ENCODE measurements at regions not wholly inside any gene's neighbourhood (a gene's known extent, or its start where the extent isn't known, plus 50 kb on each side); places are given as distances from the start of the nearest gene placed in this dataset.

DNA sequence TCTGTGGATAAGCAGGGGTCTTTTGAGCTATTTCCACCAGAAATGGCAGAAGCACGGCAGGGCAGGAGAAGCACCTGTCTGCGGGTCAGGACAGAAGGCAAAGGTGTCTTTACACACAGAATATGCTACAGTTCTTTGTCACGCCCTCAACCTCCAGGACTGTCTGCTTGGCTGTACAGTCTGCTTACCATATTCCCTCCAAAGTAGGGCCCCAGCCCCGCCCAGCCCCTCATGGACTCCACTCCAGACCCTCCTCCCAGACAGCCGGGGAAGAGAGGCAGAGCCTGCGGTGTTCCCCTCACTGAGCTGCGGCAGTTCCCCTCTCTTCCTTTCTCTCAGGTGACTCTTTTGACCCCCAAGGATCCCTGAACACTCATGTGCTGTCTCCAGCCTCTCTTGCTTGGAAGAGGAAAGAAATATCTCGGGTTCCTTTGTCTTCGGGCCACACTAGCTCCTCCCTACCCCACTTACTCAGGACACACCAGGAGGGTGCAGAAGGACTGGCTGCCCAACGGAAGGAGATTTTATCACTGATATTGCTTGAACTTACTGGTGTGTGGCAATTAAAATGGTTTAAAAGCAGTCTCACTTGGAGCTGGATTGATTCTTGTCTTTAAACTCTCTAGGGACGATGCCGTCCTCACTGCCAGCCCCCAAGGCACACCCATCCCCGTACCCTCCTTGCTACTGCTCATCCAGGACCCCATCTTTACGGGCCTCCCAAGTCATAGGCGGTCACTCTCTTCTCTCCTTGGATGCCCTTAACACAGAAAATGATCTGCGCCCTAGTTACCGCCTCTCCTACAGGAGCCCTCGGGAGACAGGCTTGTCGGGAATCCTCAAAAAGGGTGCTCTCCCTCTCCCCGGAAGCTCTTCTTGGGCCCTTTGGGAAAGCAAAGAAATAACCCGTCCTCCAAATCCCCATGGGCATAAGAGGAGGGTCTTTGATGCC is 169.7 kb downstream of the TOMM20 start:
- TF ChIP-seq, protein P1, sequence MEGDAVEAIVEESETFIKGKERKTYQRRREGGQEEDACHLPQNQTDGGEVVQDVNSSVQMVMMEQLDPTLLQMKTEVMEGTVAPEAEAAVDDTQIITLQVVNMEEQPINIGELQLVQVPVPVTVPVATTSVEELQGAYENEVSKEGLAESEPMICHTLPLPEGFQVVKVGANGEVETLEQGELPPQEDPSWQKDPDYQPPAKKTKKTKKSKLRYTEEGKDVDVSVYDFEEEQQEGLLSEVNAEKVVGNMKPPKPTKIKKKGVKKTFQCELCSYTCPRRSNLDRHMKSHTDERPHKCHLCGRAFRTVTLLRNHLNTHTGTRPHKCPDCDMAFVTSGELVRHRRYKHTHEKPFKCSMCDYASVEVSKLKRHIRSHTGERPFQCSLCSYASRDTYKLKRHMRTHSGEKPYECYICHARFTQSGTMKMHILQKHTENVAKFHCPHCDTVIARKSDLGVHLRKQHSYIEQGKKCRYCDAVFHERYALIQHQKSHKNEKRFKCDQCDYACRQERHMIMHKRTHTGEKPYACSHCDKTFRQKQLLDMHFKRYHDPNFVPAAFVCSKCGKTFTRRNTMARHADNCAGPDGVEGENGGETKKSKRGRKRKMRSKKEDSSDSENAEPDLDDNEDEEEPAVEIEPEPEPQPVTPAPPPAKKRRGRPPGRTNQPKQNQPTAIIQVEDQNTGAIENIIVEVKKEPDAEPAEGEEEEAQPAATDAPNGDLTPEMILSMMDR (IDR thresholded peaks at IDR 0.05; ENCODE audit: insufficient read depth, low read length) = no peak
- TF ChIP-seq POLR2AphosphoS5 (IDR thresholded peaks at IDR 0.05; ENCODE audit: low read depth) (0 out of 2 replicates have a peak, but pooled peaks have one; percentile 69), GABPA (IDR thresholded peaks at IDR 0.05; ENCODE audit: low read depth) (no peak)

Data from HL-60 (cell line).